ENCODE measurements at regions not wholly inside any gene's neighbourhood (a gene's known extent, or its start where the extent isn't known, plus 50 kb on each side); places are given as distances from the start of the nearest gene placed in this dataset.

DNA sequence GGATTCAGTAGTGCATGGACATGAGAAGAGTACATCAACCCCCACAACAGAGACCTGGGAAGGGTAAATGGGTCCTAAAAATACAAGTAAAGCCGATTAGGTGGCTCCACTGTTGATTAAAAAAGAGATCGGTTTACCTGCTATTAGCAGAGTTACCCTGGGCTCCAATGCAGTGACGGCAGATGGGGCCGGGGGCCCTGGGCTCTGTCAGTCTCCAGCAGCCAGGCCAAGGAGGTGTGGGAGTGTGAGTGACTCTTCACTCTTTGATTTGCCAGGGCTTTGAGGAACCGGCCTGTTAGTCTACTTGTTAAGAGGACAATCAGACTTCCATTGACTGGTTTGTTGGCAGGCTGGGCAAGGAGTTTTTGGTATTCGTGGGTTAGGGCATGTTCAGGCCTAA, 1368.7 kb downstream of the UQCRFS1 start:
- 75 to 88% (median 78%) methylated on average over 6 of the region's 6 CpGs for WGBS, 4 donors
- intact Hi-C loops (cut with DNase I), result no loop called here
- Histone ChIP-seq H3K36me3 (replicated peaks in 1 of 2) (no peaks in the 10 kb centered on the region), H3K4me3 (no peak overlapping the region), H3K27me3 (no peaks in the 10 kb centered on the region), H3K9me3 (replicated peaks in 1 of 3) (no peaks in the 10 kb centered on the region), H3K27ac (no peak overlapping the region), H3K4me1 (replicated peaks in 1 of 2) (no peaks in the 10 kb centered on the region)
- DNase-seq, result no peak
- TF ChIP-seq POLR2A (IDR thresholded peaks at IDR 0.05), result no peak
- TF ChIP-seq, protein P1, sequence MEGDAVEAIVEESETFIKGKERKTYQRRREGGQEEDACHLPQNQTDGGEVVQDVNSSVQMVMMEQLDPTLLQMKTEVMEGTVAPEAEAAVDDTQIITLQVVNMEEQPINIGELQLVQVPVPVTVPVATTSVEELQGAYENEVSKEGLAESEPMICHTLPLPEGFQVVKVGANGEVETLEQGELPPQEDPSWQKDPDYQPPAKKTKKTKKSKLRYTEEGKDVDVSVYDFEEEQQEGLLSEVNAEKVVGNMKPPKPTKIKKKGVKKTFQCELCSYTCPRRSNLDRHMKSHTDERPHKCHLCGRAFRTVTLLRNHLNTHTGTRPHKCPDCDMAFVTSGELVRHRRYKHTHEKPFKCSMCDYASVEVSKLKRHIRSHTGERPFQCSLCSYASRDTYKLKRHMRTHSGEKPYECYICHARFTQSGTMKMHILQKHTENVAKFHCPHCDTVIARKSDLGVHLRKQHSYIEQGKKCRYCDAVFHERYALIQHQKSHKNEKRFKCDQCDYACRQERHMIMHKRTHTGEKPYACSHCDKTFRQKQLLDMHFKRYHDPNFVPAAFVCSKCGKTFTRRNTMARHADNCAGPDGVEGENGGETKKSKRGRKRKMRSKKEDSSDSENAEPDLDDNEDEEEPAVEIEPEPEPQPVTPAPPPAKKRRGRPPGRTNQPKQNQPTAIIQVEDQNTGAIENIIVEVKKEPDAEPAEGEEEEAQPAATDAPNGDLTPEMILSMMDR (IDR thresholded peaks at IDR 0.05), result no peak

GRCh38 chr19:27843861-27844260, 1369.1 kb downstream of the UQCRFS1 start:
- 77 to 95% (median 88%) methylated on average over 3 of the region's 3 CpGs for WGBS, 4 donors
- Histone ChIP-seq H3K27me3 (no peaks in the 10 kb centered on the region), H3K4me3 (no peak overlapping the region), H3K9me3 (replicated peaks in 1 of 3) (no peaks in the 10 kb centered on the region), H3K36me3 (replicated peaks in 1 of 2) (no peaks in the 10 kb centered on the region), H3K4me1 (replicated peaks in 1 of 2) (no peaks in the 10 kb centered on the region), H3K27ac (no peak overlapping the region)
- no peak for DNase-seq
- intact Hi-C loops (cut with DNase I), result no loop called here
- TF ChIP-seq, protein P1 (IDR thresholded peaks at IDR 0.05), result no peak
- TF ChIP-seq POLR2A (IDR thresholded peaks at IDR 0.05), result no peak

GRCh38 chr19:27833031-27833430, 1379.9 kb downstream of the UQCRFS1 start:
- no peaks in the 10 kb centered on the region for H3K4me1 ChIP-seq (replicated peaks in 1 of 2)

GRCh38 chr19:27828829-27829228, 1384.1 kb downstream of the UQCRFS1 start:
- no peak for DNase-seq
- intact Hi-C loops (cut with DNase I), result no loop called here
- Histone ChIP-seq H3K27me3 (no peaks in the 10 kb centered on the region), H3K4me3 (no peak overlapping the region), H3K36me3 (replicated peaks in 1 of 2) (no peaks in the 10 kb centered on the region), H3K9me3 (replicated peaks in 1 of 3) (no peaks in the 10 kb centered on the region), H3K27ac (no peak overlapping the region), H3K4me1 (replicated peaks in 1 of 2) (no peaks in the 10 kb centered on the region)
- TF ChIP-seq POLR2A (IDR thresholded peaks at IDR 0.05), result no peak
- TF ChIP-seq, protein P1 (IDR thresholded peaks at IDR 0.05), result no peak
- WGBS, 4 donors, result 61 to 81% (median 72%) methylated on average over 3 of the region's 3 CpGs

More at GRCh38 chr19:27833031-27833430, 1379.9 kb downstream of the UQCRFS1 start:
- WGBS, 4 donors, result 0 to 74% (median 19%) methylated on average over 1 of the region's 1 CpG
- no peaks in the 10 kb centered on the region for H3K36me3 ChIP-seq (replicated peaks in 1 of 2)
- H3K4me3 ChIP-seq, result no peak overlapping the region
- no peak for DNase-seq
- TF ChIP-seq, protein P1 (IDR thresholded peaks at IDR 0.05), result no peak
- no peak for TF ChIP-seq POLR2A (IDR thresholded peaks at IDR 0.05)
- H3K9me3 ChIP-seq (replicated peaks in 1 of 3), result no peaks in the 10 kb centered on the region
- no peaks in the 10 kb centered on the region for H3K27me3 ChIP-seq
- H3K27ac ChIP-seq, result no peak overlapping the region
- intact Hi-C loops (cut with DNase I), result no loop called here
